NB4 (cell line): ENCODE measurements at regions not wholly inside any gene's neighbourhood (a gene's known extent, or its start where the extent isn't known, plus 50 kb on each side); places are given as distances from the start of the nearest gene placed in this dataset.

ENCODE experiments used
- POLR2A ChIP-seq: IDR thresholded peaks from 2 replicates; pipeline ENCODE4 v1.6.1; 2011; ENCODE audit warnings: mild to moderate bottlenecking; ENCODE audit not compliant: insufficient read length; ENCODE audit errors: extremely low read depth
- TF ChIP-seq, protein P1 (sequence below): IDR thresholded peaks from one replicate; pipeline ENCODE4 v1.5.1; 2012; ENCODE audit warnings: low read depth, low read length
- TF ChIP-seq, protein P2 (sequence below): IDR thresholded peaks from 2 replicates; pipeline ENCODE4 v1.6.1; 2011; ENCODE audit warnings: low read depth, low read length

GRCh38 chr2:9091811-9092210 is 88.3 kb upstream of the MBOAT2 start:
- TF ChIP-seq, protein P1, sequence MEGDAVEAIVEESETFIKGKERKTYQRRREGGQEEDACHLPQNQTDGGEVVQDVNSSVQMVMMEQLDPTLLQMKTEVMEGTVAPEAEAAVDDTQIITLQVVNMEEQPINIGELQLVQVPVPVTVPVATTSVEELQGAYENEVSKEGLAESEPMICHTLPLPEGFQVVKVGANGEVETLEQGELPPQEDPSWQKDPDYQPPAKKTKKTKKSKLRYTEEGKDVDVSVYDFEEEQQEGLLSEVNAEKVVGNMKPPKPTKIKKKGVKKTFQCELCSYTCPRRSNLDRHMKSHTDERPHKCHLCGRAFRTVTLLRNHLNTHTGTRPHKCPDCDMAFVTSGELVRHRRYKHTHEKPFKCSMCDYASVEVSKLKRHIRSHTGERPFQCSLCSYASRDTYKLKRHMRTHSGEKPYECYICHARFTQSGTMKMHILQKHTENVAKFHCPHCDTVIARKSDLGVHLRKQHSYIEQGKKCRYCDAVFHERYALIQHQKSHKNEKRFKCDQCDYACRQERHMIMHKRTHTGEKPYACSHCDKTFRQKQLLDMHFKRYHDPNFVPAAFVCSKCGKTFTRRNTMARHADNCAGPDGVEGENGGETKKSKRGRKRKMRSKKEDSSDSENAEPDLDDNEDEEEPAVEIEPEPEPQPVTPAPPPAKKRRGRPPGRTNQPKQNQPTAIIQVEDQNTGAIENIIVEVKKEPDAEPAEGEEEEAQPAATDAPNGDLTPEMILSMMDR = no peak
- TF ChIP-seq, protein P2, sequence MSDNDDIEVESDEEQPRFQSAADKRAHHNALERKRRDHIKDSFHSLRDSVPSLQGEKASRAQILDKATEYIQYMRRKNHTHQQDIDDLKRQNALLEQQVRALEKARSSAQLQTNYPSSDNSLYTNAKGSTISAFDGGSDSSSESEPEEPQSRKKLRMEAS = no peak
- no peak for TF ChIP-seq POLR2A
